Ascending aorta (tissue), 2 donors: ENCODE measurements at regions not wholly inside any gene's neighbourhood (a gene's known extent, or its start where the extent isn't known, plus 50 kb on each side); places are given as distances from the start of the nearest gene placed in this dataset.

ENCODE experiments used
- DNase-seq, 2 donors: peaks; one replicate each; pipeline ENCODE4 v3.0.0-alpha.2; 2019; ENCODE audit warnings: low spot score in 2 of 2
- H3K27ac ChIP-seq, 2 donors: fragments of 200-600 bp; sonication (generic); one replicate each; pipeline ENCODE4 v1.5.1; 2016 to 2017; ENCODE audit warnings: mild to moderate bottlenecking in 1 of 2
- H3K27me3 ChIP-seq: fragments of 200-600 bp; sonication (generic); one replicate; pipeline ENCODE4 v1.5.1; 2017
- H3K36me3 ChIP-seq, 2 donors: fragments of 200-600 bp; sonication (generic); one replicate each; pipeline ENCODE4 v1.5.1; 2016
- H3K4me1 ChIP-seq, 2 donors: fragments of 200-600 bp; sonication (generic); one replicate each; pipeline ENCODE4 v1.5.1; 2016 to 2017; ENCODE audit warnings: mild to moderate bottlenecking in 1 of 2
- H3K4me3 ChIP-seq, 2 donors: fragments of 200-600 bp; sonication (generic); one replicate each; pipeline ENCODE4 v1.5.1; 2016 to 2017; ENCODE audit warnings: mild to moderate bottlenecking in 1 of 2
- H3K9me3 ChIP-seq, 2 donors: fragments of 200-600 bp; sonication (generic); one replicate each; pipeline ENCODE4 v1.5.1; 2016
- CTCF ChIP-seq, 3 experiments: fragments of 200-600 bp in 2 of 3; fragments of 450-650 bp in 1 of 3; sonication (generic) in 2 of 3; IDR thresholded peaks; one replicate each; pipeline ENCODE4 v1.5.1; 2016 to 2019; ENCODE audit warnings: antibody characterized with exemption in 3 of 3, mild to moderate bottlenecking in 1 of 3, moderate library complexity in 1 of 3
- intact Hi-C: fragments of 100-400 bp; cut with DNase I; formaldehyde crosslinking; loops from one replicate; pipeline ENCODE4 v1.15.1; 2023

- no peak overlapping the region for H3K27ac ChIP-seq
- DNase-seq: no peak
- no peak overlapping the region for H3K4me3 ChIP-seq
- H3K36me3 ChIP-seq: no peaks in the 10 kb centered on the region
- H3K4me1 ChIP-seq: no peaks in the 10 kb centered on the region
- H3K27me3 ChIP-seq: no peaks in the 10 kb centered on the region
- no peak for TF ChIP-seq CTCF (IDR thresholded peaks at IDR 0.05)
- H3K9me3 ChIP-seq: no peaks in the 10 kb centered on the region
- intact Hi-C loops: no loop called here
Measured at GRCh38 chr12:127054531-127054930, 1212.4 kb upstream of the TMEM132C start.

GRCh38 chr12:127060310-127060847 is 1206.6 kb upstream of the TMEM132C start:
- no peaks in the 10 kb centered on the region for H3K9me3 ChIP-seq
- no peak overlapping the region for H3K4me3 ChIP-seq
- intact Hi-C loops: no loop called here
- no peak for TF ChIP-seq CTCF (IDR thresholded peaks at IDR 0.05)
- no peak overlapping the region for H3K27ac ChIP-seq
- H3K4me1 ChIP-seq: no peaks in the 10 kb centered on the region
- no peak for DNase-seq
- no peaks in the 10 kb centered on the region for H3K36me3 ChIP-seq
- no peaks in the 10 kb centered on the region for H3K27me3 ChIP-seq

GRCh38 chr12:127060933-127061332 is 1206.0 kb upstream of the TMEM132C start:
- no peaks in the 10 kb centered on the region for H3K27me3 ChIP-seq
- no peak overlapping the region for H3K4me3 ChIP-seq
- intact Hi-C loops: no loop called here
- no peaks in the 10 kb centered on the region for H3K36me3 ChIP-seq
- no peaks in the 10 kb centered on the region for H3K9me3 ChIP-seq
- no peak overlapping the region for H3K27ac ChIP-seq
- DNase-seq: no peak
- no peak for TF ChIP-seq CTCF (IDR thresholded peaks at IDR 0.05)
- no peaks in the 10 kb centered on the region for H3K4me1 ChIP-seq

- intact Hi-C loops: no loop called here
- no peak overlapping the region for H3K27ac ChIP-seq
- TF ChIP-seq CTCF (IDR thresholded peaks at IDR 0.05): no peak
- H3K36me3 ChIP-seq: no peaks in the 10 kb centered on the region
- DNase-seq: no peak
- no peaks in the 10 kb centered on the region for H3K4me1 ChIP-seq
- H3K9me3 ChIP-seq: no peaks in the 10 kb centered on the region
- H3K27me3 ChIP-seq: no peaks in the 10 kb centered on the region
- no peak overlapping the region for H3K4me3 ChIP-seq
Measured at GRCh38 chr12:127063339-127064072, 1203.5 kb upstream of the TMEM132C start.

- Histone ChIP-seq H3K4me3 (no peak overlapping the region), H3K36me3 (no peaks in the 10 kb centered on the region), H3K27me3 (no peaks in the 10 kb centered on the region), H3K27ac (no peak overlapping the region), H3K4me1 (no peaks in the 10 kb centered on the region), H3K9me3 (no peaks in the 10 kb centered on the region)
- DNase-seq: no peak
- TF ChIP-seq CTCF (IDR thresholded peaks at IDR 0.05): no peak
- intact Hi-C loops: no loop called here
Measured at GRCh38 chr12:127064207-127064606, 1202.8 kb upstream of the TMEM132C start.
